ENCODE measurements at regions not wholly inside any gene's neighbourhood (a gene's known extent, or its start where the extent isn't known, plus 50 kb on each side); places are given as distances from the start of the nearest gene placed in this dataset.

- DNase-seq (ENCODE audit: low read depth), result no peak
- TF ChIP-seq, protein P1, sequence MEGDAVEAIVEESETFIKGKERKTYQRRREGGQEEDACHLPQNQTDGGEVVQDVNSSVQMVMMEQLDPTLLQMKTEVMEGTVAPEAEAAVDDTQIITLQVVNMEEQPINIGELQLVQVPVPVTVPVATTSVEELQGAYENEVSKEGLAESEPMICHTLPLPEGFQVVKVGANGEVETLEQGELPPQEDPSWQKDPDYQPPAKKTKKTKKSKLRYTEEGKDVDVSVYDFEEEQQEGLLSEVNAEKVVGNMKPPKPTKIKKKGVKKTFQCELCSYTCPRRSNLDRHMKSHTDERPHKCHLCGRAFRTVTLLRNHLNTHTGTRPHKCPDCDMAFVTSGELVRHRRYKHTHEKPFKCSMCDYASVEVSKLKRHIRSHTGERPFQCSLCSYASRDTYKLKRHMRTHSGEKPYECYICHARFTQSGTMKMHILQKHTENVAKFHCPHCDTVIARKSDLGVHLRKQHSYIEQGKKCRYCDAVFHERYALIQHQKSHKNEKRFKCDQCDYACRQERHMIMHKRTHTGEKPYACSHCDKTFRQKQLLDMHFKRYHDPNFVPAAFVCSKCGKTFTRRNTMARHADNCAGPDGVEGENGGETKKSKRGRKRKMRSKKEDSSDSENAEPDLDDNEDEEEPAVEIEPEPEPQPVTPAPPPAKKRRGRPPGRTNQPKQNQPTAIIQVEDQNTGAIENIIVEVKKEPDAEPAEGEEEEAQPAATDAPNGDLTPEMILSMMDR (IDR thresholded peaks at IDR 0.05; ENCODE audit: low read length, missing control alignments), result no peak
- H3K4me3 ChIP-seq (replicated peaks; ENCODE audit: low read depth, low read length), result no peak overlapping the region
These were observed 106.9 kb downstream of the KDR start for GRCh38 chr4:55018521-55018920.

DNA sequence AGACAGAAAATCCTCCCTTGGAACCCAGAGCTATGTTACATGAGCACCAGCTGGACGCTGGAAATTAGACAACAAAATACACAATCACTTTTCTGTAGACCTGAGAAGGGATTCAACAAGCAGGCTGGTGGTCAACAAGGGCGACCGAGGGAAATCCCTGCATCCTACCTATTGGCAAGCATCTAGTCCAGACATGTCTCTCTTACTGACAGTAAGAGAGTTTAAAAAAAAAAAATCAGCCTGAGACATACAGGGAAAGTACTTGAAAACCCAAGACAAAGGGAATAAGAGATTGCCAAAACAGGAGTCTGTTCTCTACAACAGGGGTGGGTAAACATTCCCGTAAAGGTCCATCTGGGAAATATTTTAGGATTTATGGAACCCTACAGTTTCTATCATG lies 108.0 kb downstream of the KDR start:
- H3K4me3 ChIP-seq (replicated peaks; ENCODE audit: low read depth, low read length), result no peak overlapping the region
- DNase-seq (ENCODE audit: low read depth), result no peak
- TF ChIP-seq, protein P1 (IDR thresholded peaks at IDR 0.05; ENCODE audit: low read length, missing control alignments), result no peak

GRCh38 chr4:55016131-55016530 lies 109.3 kb downstream of the KDR start:
- DNase-seq (ENCODE audit: low read depth), result no peak
- H3K4me3 ChIP-seq (replicated peaks; ENCODE audit: low read depth, low read length), result no peak overlapping the region
- TF ChIP-seq, protein P1 (IDR thresholded peaks at IDR 0.05; ENCODE audit: low read length, missing control alignments), result no peak

DNA sequence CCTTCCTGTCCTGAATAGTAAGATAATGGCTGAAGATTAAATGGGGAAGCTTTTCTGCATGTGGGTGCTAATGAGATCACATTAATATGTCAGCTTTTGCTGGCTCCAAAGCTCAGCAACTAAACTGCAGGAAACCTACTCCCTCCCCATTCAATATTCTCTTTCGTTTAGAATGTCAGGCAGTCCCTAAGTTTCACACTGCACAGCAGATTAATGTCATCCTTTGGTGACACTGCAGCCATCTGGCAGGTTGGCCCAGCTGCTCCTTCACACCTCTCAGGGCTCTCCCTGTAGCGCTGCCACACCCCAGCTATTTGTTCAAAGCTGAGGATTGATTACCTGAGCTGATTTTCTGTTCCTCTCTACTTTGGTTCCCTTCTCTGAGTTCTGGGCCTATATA lies 110.5 kb downstream of the KDR start:
- TF ChIP-seq, protein P1 (IDR thresholded peaks at IDR 0.05; ENCODE audit: low read length, missing control alignments), result no peak
- H3K4me3 ChIP-seq (replicated peaks; ENCODE audit: low read depth, low read length), result no peak overlapping the region
- DNase-seq (ENCODE audit: low read depth), result no peak

GRCh38 chr4:55013431-55013955 lies 111.9 kb downstream of the KDR start:
- DNase-seq (ENCODE audit: low read depth), result no peak
- TF ChIP-seq, protein P1 (IDR thresholded peaks at IDR 0.05; ENCODE audit: low read length, missing control alignments), result no peak
- no peak overlapping the region for H3K4me3 ChIP-seq (replicated peaks; ENCODE audit: low read depth, low read length)

DNA sequence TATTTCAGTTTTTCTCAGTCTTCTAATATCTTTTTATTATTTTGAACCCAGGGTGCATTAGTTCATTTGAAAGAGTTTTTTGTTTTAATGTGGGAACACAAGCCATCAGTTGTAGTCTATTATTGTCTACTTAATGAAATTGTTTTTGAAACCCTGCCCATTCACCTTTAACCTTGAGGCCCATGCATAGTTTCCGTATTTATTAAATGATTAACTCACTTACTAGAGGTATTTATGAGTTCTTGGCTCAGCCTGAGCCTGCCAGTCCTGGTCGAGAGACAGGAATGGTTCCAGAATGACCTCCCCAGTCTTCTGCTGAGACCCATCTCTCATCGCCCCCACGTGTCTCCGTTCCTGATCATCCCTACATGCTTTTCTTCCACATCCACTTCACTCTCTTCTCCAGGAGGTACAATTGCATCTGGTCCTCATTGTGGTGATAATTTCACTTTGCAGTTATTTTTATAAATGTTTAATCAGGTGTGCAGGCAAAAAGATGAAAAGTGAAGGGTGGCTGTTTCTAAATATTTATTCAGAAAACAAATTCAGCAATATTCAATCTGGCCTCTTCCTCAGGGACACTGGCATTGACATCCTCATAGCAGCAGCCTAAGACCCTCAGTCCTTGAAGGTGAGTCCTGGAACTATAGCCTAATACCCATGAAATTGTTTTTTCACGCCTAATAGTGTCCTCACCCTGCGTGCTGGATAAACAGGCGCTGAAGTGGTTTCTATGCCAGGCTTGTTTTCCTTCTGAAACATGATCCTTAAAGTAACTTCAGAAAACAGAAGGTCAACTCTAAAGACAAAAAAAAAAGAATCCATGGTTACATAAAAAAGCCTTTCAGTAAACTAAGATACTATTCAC lies 112.8 kb downstream of the KDR start:
- TF ChIP-seq, protein P1 (IDR thresholded peaks at IDR 0.05; ENCODE audit: low read length, missing control alignments), result no peak
- no peak overlapping the region for H3K4me3 ChIP-seq (replicated peaks; ENCODE audit: low read depth, low read length)
- DNase-seq (ENCODE audit: low read depth), result no peak
